GM12878 (cell line): ENCODE measurements at regions not wholly inside any gene's neighbourhood (a gene's known extent, or its start where the extent isn't known, plus 50 kb on each side); places are given as distances from the start of the nearest gene placed in this dataset.

Source experiments
- ATAC-seq: fragments of 200-7000 bp; cut with Tn5 transposase; 3 replicates; pipeline ENCODE4 v1.9.1; 2020; ENCODE audit warnings: mild to moderate bottlenecking, moderate library complexity
- BruUV-seq: library from RNA; stranded (reverse); fragments of 400-500 nt; replicated peaks from 2 replicates; lab custom pipeline; 2021; lab: Mats Ljungman, UMichigan
- CTCF ChIA-PET: fragments of 300-600 bp; sonication (Branson Sonifier 250); formaldehyde crosslinking; extraction: SDS; loops from one replicate; lab custom pipeline; 2021; ENCODE audit warnings: inconsistent platforms; lab: Yijun Ruan, JAX
- POLR2A ChIA-PET: fragments of 350-600 bp; formaldehyde crosslinking; extraction: SDS; loops from one replicate; lab custom pipeline; 2021; ENCODE audit warnings: inconsistent platforms; lab: Charles Lee
- RAD21 ChIA-PET: fragments of 300-600 bp; sonication (Branson Sonifier 250); formaldehyde crosslinking; loops from one replicate; lab custom pipeline; 2023; ENCODE audit warnings: antibody characterized with exemption; ENCODE audit not compliant: unreplicated experiment; lab: Charles Lee
- SMC1A ChIA-PET: fragments of 300-600 bp; sonication (Branson Sonifier 250); formaldehyde crosslinking; loops from one replicate; lab custom pipeline; 2023; ENCODE audit not compliant: unreplicated experiment, uncharacterized antibody; lab: Charles Lee
- DNase-seq: peaks from one replicate; pipeline ENCODE4 v3.0.0-alpha.2; 2011; ENCODE audit warnings: low read depth, low spot score
- FAIRE-seq: peaks from 3 replicates; lab custom pipeline; 2011; peaks lifted over from hg19 to GRCh38; lab: Jason Lieb, UNC
- H2AFZ ChIP-seq: 2 replicates; pipeline ENCODE4 v1.6.0; 2011; ENCODE audit warnings: low read depth, low read length, control low read depth; ENCODE audit not compliant: control insufficient read depth
- H3K27ac ChIP-seq: 2 replicates; pipeline ENCODE4 v1.5.1; 2011; ENCODE audit warnings: control low read depth; ENCODE audit not compliant: control insufficient read depth, insufficient read depth
- H3K27me3 ChIP-seq, 2 experiments: replicated peaks in 1 of 2; 2 replicates each; pipeline versions ENCODE4 v1.6.0 to v1.6.1; 2011; ENCODE audit warnings: low read length in 1 of 2; ENCODE audit not compliant: control insufficient read depth in 2 of 2, insufficient read depth in 2 of 2
- H3K36me3 ChIP-seq, 2 experiments: 2 replicates each; pipeline ENCODE4 v1.5.1; 2011; ENCODE audit warnings: low read length in 1 of 2; ENCODE audit not compliant: control insufficient read depth in 2 of 2, insufficient read depth in 2 of 2
- H3K4me1 ChIP-seq: 2 replicates; pipeline ENCODE4 v1.6.1; 2011; ENCODE audit warnings: mild to moderate bottlenecking, low read length, moderate library complexity, mixed read lengths; ENCODE audit not compliant: control insufficient read depth, insufficient read depth
- H3K4me2 ChIP-seq: 2 replicates; pipeline ENCODE4 v1.6.0; 2011; ENCODE audit warnings: control low read depth; ENCODE audit not compliant: control insufficient read depth, insufficient read depth
- H3K4me3 ChIP-seq: fragments of 200-600 bp; sonication (generic); 2 replicates; pipeline ENCODE4 v1.5.1; 2016
- H3K79me2 ChIP-seq: 2 replicates; pipeline ENCODE4 v1.6.0; 2011; ENCODE audit warnings: low read length; ENCODE audit not compliant: control insufficient read depth, insufficient read depth
- H3K9ac ChIP-seq: 2 replicates; pipeline ENCODE4 v1.8.0; 2011; ENCODE audit warnings: low read length, control low read depth, mixed read lengths; ENCODE audit not compliant: control insufficient read depth, insufficient read depth
- H3K9me3 ChIP-seq: replicated peaks from 3 replicates; pipeline ENCODE4 v1.5.1; 2011; ENCODE audit warnings: mild to moderate bottlenecking, low read length; ENCODE audit not compliant: control insufficient read depth, insufficient read depth
- H4K20me1 ChIP-seq: 2 replicates; pipeline ENCODE4 v1.6.0; 2011; ENCODE audit not compliant: control insufficient read depth, insufficient read depth
- ATF7 ChIP-seq: fragments of 450-650 bp; IDR thresholded peaks from 2 replicates; pipeline ENCODE4 v1.6.1; 2016; ENCODE audit warnings: low read depth, mild to moderate bottlenecking
- BMI1 ChIP-seq: fragments of 450-650 bp; IDR thresholded peaks from 2 replicates; pipeline ENCODE4 v1.6.1; 2016; ENCODE audit warnings: mild to moderate bottlenecking, moderate library complexity, borderline replicate concordance
- JUND ChIP-seq: IDR thresholded peaks from 2 replicates; pipeline ENCODE4 v1.6.1; 2012; ENCODE audit warnings: low read depth, mild to moderate bottlenecking, low read length, improper control_type of control experiment, moderate library complexity
- MEF2A ChIP-seq: IDR thresholded peaks from 2 replicates; pipeline ENCODE4 v1.6.1; 2011; ENCODE audit warnings: low read depth, mild to moderate bottlenecking, low read length, moderate library complexity; ENCODE audit not compliant: insufficient read depth
- MTA2 ChIP-seq: fragments of 450-650 bp; IDR thresholded peaks from 2 replicates; pipeline ENCODE4 v1.6.1; 2016; ENCODE audit warnings: low read depth, mild to moderate bottlenecking, moderate library complexity
- NR2C1 ChIP-seq: fragments of 450-650 bp; IDR thresholded peaks from 2 replicates; pipeline ENCODE4 v1.6.1; 2017; ENCODE audit warnings: antibody characterized with exemption, mild to moderate bottlenecking, moderate library complexity
- POU2F2 ChIP-seq: IDR thresholded peaks from 3 replicates; pipeline ENCODE4 v1.6.1; 2011; ENCODE audit warnings: low read depth, mild to moderate bottlenecking, low read length, borderline replicate concordance
- SIN3A ChIP-seq: IDR thresholded peaks from 2 replicates; pipeline ENCODE4 v1.6.1; 2012; ENCODE audit warnings: low read depth, low read length, improper control_type of control experiment
- ZBTB40 ChIP-seq: fragments of 450-650 bp; IDR thresholded peaks from 2 replicates; pipeline ENCODE4 v1.6.1; 2016; ENCODE audit warnings: mild to moderate bottlenecking, moderate library complexity, borderline replicate concordance
- WGBS: methylation state at CpG from one replicate; pipeline ENCODE4 v1.1.6; 2016; ENCODE audit warnings: low lambda C conversion rate; ENCODE audit not compliant: insufficient replicate concordance, insufficient coverage; ENCODE audit errors: missing lambda C conversion rate; 5-methylcytosine and 5-hydroxymethylcytosine counted together
- in situ Hi-C: fragments of 300-500 bp; cut with MboI; formaldehyde crosslinking; loops from 9 replicates; pipeline ENCODE4 v1.14.3; 2018; ENCODE audit warnings: mixed read lengths
- intact Hi-C: fragments of 100-400 bp; cut with micrococcal nuclease; formaldehyde crosslinking; loops from one replicate; pipeline ENCODE4 v1.14.2; 2022; ENCODE audit not compliant: unreplicated experiment

- 50% methylated on average over 1 of the region's 1 CpG for WGBS
- no peaks in the 10 kb centered on the region for H4K20me1 ChIP-seq
- H3K36me3 ChIP-seq = no peaks in the 10 kb centered on the region
- ChIA-PET POLR2A (no interaction called here), SMC1A (no interaction called here), RAD21 (no interaction called here), CTCF (no interaction called here)
- H3K4me3 ChIP-seq = no peak overlapping the region
- no peaks in the 10 kb centered on the region for H3K4me1 ChIP-seq
- no peak overlapping the region for H3K4me2 ChIP-seq
- no peaks in the 10 kb centered on the region for H3K27me3 ChIP-seq
- DNase-seq (no peak), ATAC-seq (no peak), FAIRE-seq (no peak)
- H3K9me3 ChIP-seq = no peaks in the 10 kb centered on the region
- TF ChIP-seq JUND = no peak
- no peak for TF ChIP-seq SIN3A
- TF ChIP-seq ATF7 = no peak
- no peak for TF ChIP-seq MEF2A
- TF ChIP-seq ZBTB40 = no peak
- no peak for TF ChIP-seq POU2F2
- no peak for TF ChIP-seq MTA2
- no peak for TF ChIP-seq BMI1
- no peak for TF ChIP-seq NR2C1
- H3K79me2 ChIP-seq = no peaks in the 10 kb centered on the region
- BruUV-seq = no TSS peak
- no peak overlapping the region for H3K9ac ChIP-seq
- no peak overlapping the region for H3K27ac ChIP-seq
- no peak overlapping the region for H2AFZ ChIP-seq
- intact Hi-C loops = no loop called here
- in situ Hi-C loops = no loop called here
Observed at GRCh38 chr2:204425821-204426220, 119.5 kb upstream of the PARD3B start.
